SK-N-SH (cell line): ENCODE measurements at regions not wholly inside any gene's neighbourhood (a gene's known extent, or its start where the extent isn't known, plus 50 kb on each side); places are given as distances from the start of the nearest gene placed in this dataset.

Source experiments
- CTCF ChIA-PET: fragments of 300-600, 350-600 bp; formaldehyde crosslinking; extraction: SDS; loops from one replicate; lab custom pipeline; 2021; lab: Yijun Ruan, JAX
- POLR2A ChIA-PET: fragments of 350-600 bp; sonication (Branson Sonifier 250); formaldehyde crosslinking; extraction: SDS; loops from one replicate; lab custom pipeline; 2020; ENCODE audit warnings: antibody characterized with exemption, inconsistent platforms; lab: Yijun Ruan, JAX
- DNase-seq: peaks from one replicate; pipeline ENCODE4 v3.0.0; 2012
- H2AFZ ChIP-seq: fragments of 200-600 bp; sonication (generic); 2 replicates; pipeline ENCODE4 v1.8.1; 2016; ENCODE audit warnings: antibody characterized with exemption, mild to moderate bottlenecking, low read depth
- H3F3A ChIP-seq: fragments of 200-600 bp; sonication (generic); replicated peaks from 2 replicates; pipeline ENCODE3; 2016; ENCODE audit warnings: antibody characterized with exemption, mild to moderate bottlenecking; ENCODE audit not compliant: insufficient read depth
- H3K27ac ChIP-seq, 2 experiments: fragments of 200-500 bp in 1 of 2; fragments of 200-600 bp in 1 of 2; sonication (Bioruptor generic) in 1 of 2; sonication (generic), shearing (Covaris generic) in 1 of 2; 2 replicates each; pipeline versions ENCODE4 v1.5.1 to v1.6.1; 2014 to 2016; ENCODE audit warnings: low read depth in 2 of 2, inconsistent platforms in 1 of 2, low read length in 1 of 2, mild to moderate bottlenecking in 1 of 2, mixed read lengths in 1 of 2
- H3K27me3 ChIP-seq: fragments of 200-600 bp; sonication (generic), shearing (Covaris generic); 2 replicates; pipeline ENCODE4 v1.6.1; 2016; ENCODE audit warnings: mixed run types; ENCODE audit not compliant: insufficient read depth
- H3K36me3 ChIP-seq, 2 experiments: fragments of 200-500 bp in 1 of 2; fragments of 200-600 bp in 1 of 2; sonication (Bioruptor generic) in 1 of 2; sonication (generic) in 1 of 2; replicated peaks in 1 of 2; 2 replicates each; pipeline versions ENCODE3 to v1.5.1; 2014 to 2016; ENCODE audit warnings: low read length in 1 of 2, mild to moderate bottlenecking in 1 of 2; ENCODE audit not compliant: insufficient read depth in 2 of 2, control insufficient read depth in 1 of 2
- H3K4me1 ChIP-seq, 2 experiments: fragments of 200-500 bp in 1 of 2; fragments of 200-600 bp in 1 of 2; sonication (Bioruptor generic) in 1 of 2; sonication (generic), shearing (Covaris generic) in 1 of 2; 2 replicates each; pipeline versions ENCODE4 v1.5.1 to v1.6.1; 2014 to 2016; ENCODE audit warnings: low read depth in 1 of 2, low read length in 1 of 2, mixed run types in 1 of 2; ENCODE audit not compliant: insufficient read depth in 2 of 2, control insufficient read depth in 1 of 2
- H3K4me2 ChIP-seq: fragments of 200-600 bp; sonication (generic), shearing (Covaris generic); 2 replicates; pipeline ENCODE4 v1.6.1; 2017; ENCODE audit warnings: mixed run types
- H3K4me3 ChIP-seq, 2 experiments: fragments of 200-500 bp in 1 of 2; fragments of 200-600 bp in 1 of 2; sonication (Bioruptor generic) in 1 of 2; sonication (generic), shearing (Covaris generic) in 1 of 2; 2 replicates each; pipeline versions ENCODE4 v1.5.1 to v1.8.1; 2014 to 2016; ENCODE audit warnings: low read depth in 2 of 2, inconsistent platforms in 1 of 2, low read length in 1 of 2, mild to moderate bottlenecking in 1 of 2, mixed read lengths in 1 of 2, moderate library complexity in 1 of 2
- H3K79me2 ChIP-seq: fragments of 200-600 bp; sonication (generic); 2 replicates; pipeline ENCODE4 v1.8.1; 2017; ENCODE audit warnings: mild to moderate bottlenecking; ENCODE audit not compliant: insufficient read depth
- H3K9ac ChIP-seq: fragments of 200-600 bp; sonication (generic); 2 replicates; pipeline ENCODE4 v1.6.1; 2017; ENCODE audit warnings: mixed run types
- H3K9me2 ChIP-seq: fragments of 200-600 bp; sonication (generic); 2 replicates; pipeline ENCODE4 v1.6.1; 2017; ENCODE audit warnings: mixed run types
- H3K9me3 ChIP-seq: fragments of 200-600 bp; sonication (generic); 2 replicates; pipeline ENCODE4 v1.6.1; 2017; ENCODE audit warnings: mixed run types, mild to moderate bottlenecking, moderate library complexity
- H4K20me1 ChIP-seq: fragments of 200-600 bp; sonication (generic); 2 replicates; pipeline ENCODE4 v1.6.1; 2017; ENCODE audit warnings: mild to moderate bottlenecking, mixed run types; ENCODE audit not compliant: insufficient read depth
- CHD2 ChIP-seq: fragments of 150-350 bp; IDR thresholded peaks from 2 replicates; pipeline ENCODE4 v1.6.1; 2018; ENCODE audit warnings: low read length; ENCODE audit not compliant: partially characterized antibody
- EP300 ChIP-seq, 2 experiments: IDR thresholded peaks; 2 replicates each; pipeline versions ENCODE4 v1.4.0 to v1.6.1; 2012; ENCODE audit warnings: borderline replicate concordance in 1 of 2, low read depth in 1 of 2, low read length in 1 of 2
- FOXJ3 ChIP-seq: sonication (generic); formaldehyde crosslinking; IDR thresholded peaks from 2 replicates; pipeline ENCODE4 v1.5.1; 2020; ENCODE audit warnings: mild to moderate bottlenecking, missing genetic modification reagents
- FOXM1 ChIP-seq: IDR thresholded peaks from 2 replicates; pipeline ENCODE4 v1.4.0; 2012; ENCODE audit warnings: low read depth, mild to moderate bottlenecking
- GABPA ChIP-seq: IDR thresholded peaks from 2 replicates; pipeline ENCODE4 v1.4.0; 2012; ENCODE audit warnings: low read depth, mild to moderate bottlenecking
- GATA2 ChIP-seq: sonication (generic); formaldehyde crosslinking; IDR thresholded peaks from 2 replicates; pipeline ENCODE4 v1.5.0; 2020; ENCODE audit warnings: mild to moderate bottlenecking, missing genetic modification reagents
- JUND ChIP-seq: IDR thresholded peaks from 2 replicates; pipeline ENCODE4 v1.4.0; 2012
- NFIC ChIP-seq: IDR thresholded peaks from 2 replicates; pipeline ENCODE4 v1.4.0; 2012; ENCODE audit warnings: borderline replicate concordance
- NRF1 ChIP-seq: IDR thresholded peaks from 2 replicates; pipeline ENCODE4 v1.6.1; 2012; ENCODE audit warnings: low read depth, mild to moderate bottlenecking, low read length
- POLR2AphosphoS5 ChIP-seq: IDR thresholded peaks from 2 replicates; pipeline ENCODE4 v1.6.1; 2012; ENCODE audit warnings: low read depth, low read length
- SIN3A ChIP-seq: IDR thresholded peaks from 2 replicates; pipeline ENCODE4 v1.6.1; 2012; ENCODE audit warnings: low read depth, mild to moderate bottlenecking, low read length, moderate library complexity, borderline replicate concordance
- TAF1 ChIP-seq: IDR thresholded peaks from 2 replicates; pipeline ENCODE4 v1.6.1; 2012; ENCODE audit warnings: low read depth, mild to moderate bottlenecking, low read length, moderate library complexity, borderline replicate concordance
- WGBS: methylation state at CpG from one replicate; pipeline ENCODE4 v1.1.6; 2017; ENCODE audit warnings: low lambda C conversion rate; 5-methylcytosine and 5-hydroxymethylcytosine counted together
- TF ChIP-seq, protein P1 (sequence below): fragments of 150-350 bp; IDR thresholded peaks from 2 replicates; pipeline ENCODE4 v1.6.1; 2016; ENCODE audit warnings: mild to moderate bottlenecking, low read depth, low read length
- TF ChIP-seq, protein P2 (sequence below): fragments of 150-350 bp; IDR thresholded peaks from 2 replicates; pipeline ENCODE4 v1.6.1; 2017; ENCODE audit warnings: antibody characterized with exemption, low read length, low read depth, borderline replicate concordance
- TF ChIP-seq, protein P3 (sequence below): IDR thresholded peaks from 2 replicates; pipeline ENCODE4 v1.6.1; 2012; ENCODE audit warnings: mild to moderate bottlenecking, low read depth, low read length, moderate library complexity

DNA sequence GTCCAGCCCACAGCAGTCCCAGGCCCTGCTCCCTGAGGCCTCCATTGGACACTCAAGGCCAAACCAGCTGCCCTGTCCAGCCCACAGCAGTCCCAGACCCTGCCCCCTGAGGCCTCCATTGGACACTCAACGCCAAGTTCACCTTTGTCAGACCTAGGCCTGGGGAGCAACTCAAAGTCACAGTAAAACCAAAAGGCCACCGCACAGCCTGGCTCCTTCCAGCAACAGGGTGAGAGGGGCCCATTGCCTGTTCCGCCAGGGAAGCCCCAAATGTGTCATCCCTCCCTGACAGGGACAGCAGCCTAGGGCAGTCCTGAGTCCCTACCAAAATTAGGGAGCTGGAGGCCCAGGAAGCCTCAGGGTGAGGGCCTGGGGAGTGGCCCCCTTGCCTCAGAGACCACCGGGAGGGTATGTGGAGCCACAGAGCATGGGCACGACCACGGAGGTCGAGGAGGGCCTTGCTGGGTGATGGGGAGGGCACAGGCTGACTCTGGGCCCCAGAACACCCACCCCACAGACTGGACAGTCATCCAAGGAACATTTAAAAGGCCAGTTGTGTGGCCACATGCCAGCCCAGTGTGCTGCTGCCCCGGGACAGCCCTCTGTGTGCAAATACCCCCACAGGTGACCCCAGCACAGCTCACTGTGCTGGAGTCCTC, 66.5 kb upstream of the PPP2R2D start:
- DNase-seq: no peak
- Histone ChIP-seq H3K9ac (no peak overlapping the region), H2AFZ (no peak overlapping the region), H3K27me3 (no peaks in the 10 kb centered on the region), H3F3A (no peaks in the 10 kb centered on the region), H3K9me2 (no peaks in the 10 kb centered on the region), H3K9me3 (no peaks in the 10 kb centered on the region), H4K20me1 (no peaks in the 10 kb centered on the region), H3K27ac (no peak overlapping the region), H3K79me2 (no peaks in the 10 kb centered on the region), H3K4me1 (peaks cover 0 to 5% of the 10 kb centered on the region in 2 experiments; a peak in 1 of 4 replicates), H3K4me3 (no peak overlapping the region), H3K36me3 (no peaks in the 10 kb centered on the region)
- 37% methylated on average over 5 of the region's 8 CpGs for WGBS
- CTCF ChIA-PET: no interaction called here
- POLR2A ChIA-PET: no interaction called here
- TF ChIP-seq FOXM1 (no peak), GABPA (no peak), NRF1 (no peak), FOXJ3 (no peak), TAF1 (no peak), SIN3A (no peak), NFIC (no peak), EP300 (IDR thresholded peaks at IDR 0.05; ENCODE audit: borderline replicate concordance in 1 of 2, low read depth in 1 of 2, low read length in 1 of 2) (no peak), CHD2 (no peak), POLR2AphosphoS5 (no peak), GATA2 (CRISPR knock-in tag) (no peak), JUND (no peak)
- TF ChIP-seq, protein P1, sequence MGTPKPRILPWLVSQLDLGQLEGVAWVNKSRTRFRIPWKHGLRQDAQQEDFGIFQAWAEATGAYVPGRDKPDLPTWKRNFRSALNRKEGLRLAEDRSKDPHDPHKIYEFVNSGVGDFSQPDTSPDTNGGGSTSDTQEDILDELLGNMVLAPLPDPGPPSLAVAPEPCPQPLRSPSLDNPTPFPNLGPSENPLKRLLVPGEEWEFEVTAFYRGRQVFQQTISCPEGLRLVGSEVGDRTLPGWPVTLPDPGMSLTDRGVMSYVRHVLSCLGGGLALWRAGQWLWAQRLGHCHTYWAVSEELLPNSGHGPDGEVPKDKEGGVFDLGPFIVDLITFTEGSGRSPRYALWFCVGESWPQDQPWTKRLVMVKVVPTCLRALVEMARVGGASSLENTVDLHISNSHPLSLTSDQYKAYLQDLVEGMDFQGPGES: no peak
- TF ChIP-seq, protein P2, sequence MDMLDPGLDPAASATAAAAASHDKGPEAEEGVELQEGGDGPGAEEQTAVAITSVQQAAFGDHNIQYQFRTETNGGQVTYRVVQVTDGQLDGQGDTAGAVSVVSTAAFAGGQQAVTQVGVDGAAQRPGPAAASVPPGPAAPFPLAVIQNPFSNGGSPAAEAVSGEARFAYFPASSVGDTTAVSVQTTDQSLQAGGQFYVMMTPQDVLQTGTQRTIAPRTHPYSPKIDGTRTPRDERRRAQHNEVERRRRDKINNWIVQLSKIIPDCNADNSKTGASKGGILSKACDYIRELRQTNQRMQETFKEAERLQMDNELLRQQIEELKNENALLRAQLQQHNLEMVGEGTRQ: no peak
- TF ChIP-seq, all 33 proteins: peak for 0
- no peak overlapping the region for H3K4me2 ChIP-seq

DNA sequence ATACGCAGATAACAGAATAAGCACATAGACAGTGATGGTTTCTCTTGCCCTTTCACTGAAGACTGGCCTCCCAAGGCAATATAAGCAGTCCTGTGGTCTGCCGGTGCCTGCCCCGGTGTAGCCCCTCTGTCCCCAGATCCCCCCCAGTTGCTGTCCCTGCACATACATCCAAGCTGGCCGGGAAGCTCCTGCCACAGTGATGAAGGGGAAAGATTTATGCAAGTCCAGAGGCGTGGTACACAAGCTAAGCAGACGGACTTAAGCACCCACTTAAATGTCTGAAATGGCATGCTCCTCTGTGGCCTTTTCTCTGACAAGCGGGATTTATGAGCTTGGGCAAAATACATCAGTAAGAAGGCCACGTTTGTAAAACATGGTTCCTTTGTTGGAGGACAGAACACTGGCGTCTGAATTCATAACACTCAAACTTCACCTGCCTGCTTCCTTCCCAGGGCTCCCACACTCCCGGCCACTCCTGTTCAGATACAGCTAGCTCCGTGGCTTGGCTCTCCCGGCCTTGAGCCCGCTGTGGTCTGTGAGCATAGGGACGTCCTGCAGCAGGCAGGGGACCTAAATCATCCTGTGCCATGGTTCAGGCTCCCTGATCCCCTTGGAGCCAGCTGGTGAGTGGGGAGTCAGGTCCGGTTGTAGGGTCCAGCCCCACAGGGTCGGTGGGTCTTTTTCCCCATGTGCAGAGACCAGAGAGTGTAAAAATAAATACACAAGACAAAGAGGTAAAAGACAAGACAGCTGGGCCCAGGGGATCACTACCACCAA, 61.7 kb upstream of the PPP2R2D start:
- Histone ChIP-seq H3K4me1 (no peaks in the 10 kb centered on the region), H3K27me3 (no peaks in the 10 kb centered on the region), H3K79me2 (no peaks in the 10 kb centered on the region), H3K4me2 (no peak overlapping the region), H3F3A (no peaks in the 10 kb centered on the region)
- CTCF ChIA-PET: interaction anchor here (1.1 kb wide), 1 partner anchor 8 kb away, joined by 6 read pairs; no protein-coding TSS in a partner anchor
- no peak for TF ChIP-seq NFIC
- TF ChIP-seq, protein P3, sequence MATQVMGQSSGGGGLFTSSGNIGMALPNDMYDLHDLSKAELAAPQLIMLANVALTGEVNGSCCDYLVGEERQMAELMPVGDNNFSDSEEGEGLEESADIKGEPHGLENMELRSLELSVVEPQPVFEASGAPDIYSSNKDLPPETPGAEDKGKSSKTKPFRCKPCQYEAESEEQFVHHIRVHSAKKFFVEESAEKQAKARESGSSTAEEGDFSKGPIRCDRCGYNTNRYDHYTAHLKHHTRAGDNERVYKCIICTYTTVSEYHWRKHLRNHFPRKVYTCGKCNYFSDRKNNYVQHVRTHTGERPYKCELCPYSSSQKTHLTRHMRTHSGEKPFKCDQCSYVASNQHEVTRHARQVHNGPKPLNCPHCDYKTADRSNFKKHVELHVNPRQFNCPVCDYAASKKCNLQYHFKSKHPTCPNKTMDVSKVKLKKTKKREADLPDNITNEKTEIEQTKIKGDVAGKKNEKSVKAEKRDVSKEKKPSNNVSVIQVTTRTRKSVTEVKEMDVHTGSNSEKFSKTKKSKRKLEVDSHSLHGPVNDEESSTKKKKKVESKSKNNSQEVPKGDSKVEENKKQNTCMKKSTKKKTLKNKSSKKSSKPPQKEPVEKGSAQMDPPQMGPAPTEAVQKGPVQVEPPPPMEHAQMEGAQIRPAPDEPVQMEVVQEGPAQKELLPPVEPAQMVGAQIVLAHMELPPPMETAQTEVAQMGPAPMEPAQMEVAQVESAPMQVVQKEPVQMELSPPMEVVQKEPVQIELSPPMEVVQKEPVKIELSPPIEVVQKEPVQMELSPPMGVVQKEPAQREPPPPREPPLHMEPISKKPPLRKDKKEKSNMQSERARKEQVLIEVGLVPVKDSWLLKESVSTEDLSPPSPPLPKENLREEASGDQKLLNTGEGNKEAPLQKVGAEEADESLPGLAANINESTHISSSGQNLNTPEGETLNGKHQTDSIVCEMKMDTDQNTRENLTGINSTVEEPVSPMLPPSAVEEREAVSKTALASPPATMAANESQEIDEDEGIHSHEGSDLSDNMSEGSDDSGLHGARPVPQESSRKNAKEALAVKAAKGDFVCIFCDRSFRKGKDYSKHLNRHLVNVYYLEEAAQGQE: no peak
- TF ChIP-seq, all 33 proteins: peak for 0
- Histone ChIP-seq H2AFZ (no peak overlapping the region), H3K9me2 (no peaks in the 10 kb centered on the region), H3K27ac (no peak overlapping the region), H3K4me3 (no peak overlapping the region), H4K20me1 (no peaks in the 10 kb centered on the region), H3K9ac (no peak overlapping the region), H3K36me3 (no peaks in the 10 kb centered on the region), H3K9me3 (no peaks in the 10 kb centered on the region)
- POLR2A ChIA-PET: no interaction called here
- WGBS: 25% methylated on average over 13 of the region's 16 CpGs
- no peak for DNase-seq
